GM19043 (cell line): ENCODE measurements at regions not wholly inside any gene's neighbourhood (a gene's known extent, or its start where the extent isn't known, plus 50 kb on each side); places are given as distances from the start of the nearest gene placed in this dataset.
"Not testable (repeated sequence)": the region's sequence is repeated elsewhere in the genome, so short reads cannot be mapped to it uniquely, and the experiment has no call there.

Experiments
- ATAC-seq: cut with Tn5 transposase; IDR thresholded peaks from one replicate; pipeline ENCODE4 v1.9.1; 2021; ENCODE audit warnings: low read depth; ENCODE audit not compliant: unreplicated experiment

DNA sequence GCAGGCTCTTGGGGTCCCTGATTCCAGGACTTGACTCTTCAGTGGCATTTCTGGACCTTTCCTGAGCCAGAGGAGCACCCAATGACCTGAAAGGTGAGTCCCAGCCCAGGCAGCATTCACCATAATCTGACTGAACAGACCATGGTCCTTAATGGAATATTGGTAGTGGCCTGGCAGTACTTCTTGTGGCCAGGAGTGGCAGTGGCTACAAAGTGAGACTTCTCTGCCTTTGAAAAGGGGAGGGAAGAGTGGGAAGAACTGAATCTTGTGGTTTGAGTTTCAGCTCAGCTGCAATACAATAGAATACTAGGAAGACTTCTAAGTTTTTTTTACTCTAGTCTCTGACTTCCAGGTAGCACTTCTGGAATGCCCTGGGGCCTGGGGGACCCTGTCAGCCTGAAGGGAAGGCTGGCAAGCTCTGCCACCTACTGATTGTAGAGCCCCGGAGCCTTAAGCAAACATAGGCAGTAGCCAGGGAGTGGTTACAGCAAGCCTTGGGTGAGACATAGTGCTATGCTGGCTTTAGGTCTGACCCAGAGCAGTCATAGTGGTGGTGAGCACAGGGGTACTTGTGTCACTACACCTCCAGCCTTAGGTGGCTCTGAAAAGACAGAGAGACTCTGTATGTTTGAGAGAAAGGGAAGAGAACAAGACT is 674.2 kb upstream of the MANEA start:
- ATAC-seq, result no peak

DNA sequence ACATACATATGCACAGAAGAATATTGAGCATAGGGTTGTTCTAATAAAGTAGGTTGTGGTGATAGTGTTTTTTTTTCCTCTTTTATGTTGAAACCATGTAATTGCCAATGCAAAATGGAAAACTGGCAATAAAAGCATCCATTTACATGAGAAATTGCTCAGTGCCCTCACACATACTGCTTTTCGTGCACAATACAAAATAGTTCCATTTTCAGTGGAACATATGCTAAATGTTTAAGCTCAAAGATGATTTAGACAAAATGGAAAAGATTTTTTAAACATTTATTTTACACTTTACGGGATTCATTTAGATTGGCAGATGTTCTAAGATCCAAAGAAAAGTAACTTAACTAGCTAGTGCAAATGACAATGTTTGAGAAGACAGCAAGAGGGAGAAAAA is 678.1 kb upstream of the MANEA start:
- ATAC-seq, result no peak

DNA sequence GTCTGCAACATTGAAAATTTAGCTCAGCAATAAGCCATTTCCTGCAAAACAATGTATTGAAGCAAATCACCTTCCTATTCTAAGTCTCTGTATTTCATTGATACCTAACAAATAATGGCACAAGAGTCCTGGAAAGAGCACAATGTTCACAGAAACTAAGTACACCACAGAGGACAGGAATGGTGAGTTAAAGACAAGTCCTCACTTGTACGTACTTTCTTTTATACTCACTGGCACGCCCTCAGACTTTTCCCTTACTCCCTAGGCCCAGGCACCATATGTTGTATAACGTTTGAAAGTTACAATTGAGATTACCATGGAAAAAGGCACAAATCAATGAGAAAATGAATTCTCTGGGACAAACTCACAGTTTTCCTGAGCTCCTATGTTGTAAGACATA is 683.0 kb upstream of the MANEA start:
- no peak for ATAC-seq

DNA sequence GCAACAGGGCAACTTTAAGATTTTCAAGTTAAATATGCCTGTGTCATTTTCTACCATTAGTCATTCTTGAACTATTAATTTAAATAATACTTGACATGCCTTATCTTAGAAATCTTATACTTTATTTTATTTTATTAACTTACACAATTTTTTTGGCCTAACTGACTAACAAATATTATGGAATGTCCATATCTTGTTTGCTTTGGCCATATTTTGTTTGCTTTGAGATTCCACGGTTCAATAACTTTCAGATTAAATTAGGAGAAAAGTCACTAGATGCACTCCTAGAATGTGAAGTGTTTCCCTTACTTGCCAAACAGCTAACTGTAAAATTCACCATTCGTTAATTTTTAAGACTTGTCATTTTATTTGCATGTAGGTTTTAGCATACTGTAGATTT is 684.0 kb upstream of the MANEA start:
- ATAC-seq, result no peak

DNA sequence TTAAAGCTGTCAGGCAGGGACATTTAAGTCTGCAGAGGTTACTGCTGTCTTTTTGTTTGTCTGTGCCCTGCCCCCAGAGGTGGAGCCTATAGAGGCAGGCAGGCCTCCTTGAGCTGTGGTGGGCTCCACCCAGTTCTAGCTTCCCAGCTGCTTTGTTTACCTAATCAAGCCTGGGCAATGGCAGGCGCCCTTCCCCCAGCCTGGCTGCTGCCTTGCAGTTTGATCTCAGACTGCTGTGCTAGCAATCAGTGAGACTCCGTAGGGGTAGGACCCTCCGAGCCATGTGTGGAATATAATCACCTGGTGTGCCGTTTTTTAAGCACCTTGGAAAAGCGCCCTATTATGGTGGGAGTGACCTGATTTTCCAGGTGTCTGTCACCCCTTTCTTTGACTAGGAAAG is 703.5 kb upstream of the MANEA start:
- not testable (repeated sequence) for ATAC-seq

DNA sequence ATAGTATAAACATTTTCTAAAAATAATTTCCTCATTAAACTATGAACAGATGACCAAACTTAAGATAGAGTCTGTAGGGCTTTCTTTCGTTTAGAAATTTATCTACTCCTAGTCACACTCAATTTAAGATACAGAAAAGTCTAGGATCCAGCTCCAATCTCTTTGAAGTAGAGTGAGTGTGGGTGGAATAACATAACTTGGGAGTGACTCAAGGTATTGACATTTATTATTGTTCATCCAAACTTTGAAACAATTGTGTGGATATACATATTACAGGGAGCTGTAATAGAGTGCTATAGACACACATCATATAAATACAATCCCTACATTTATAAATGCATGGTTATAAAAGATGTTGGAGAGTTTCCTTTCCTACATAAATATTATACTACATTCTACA is 715.2 kb upstream of the MANEA start:
- ATAC-seq, result no peak

DNA sequence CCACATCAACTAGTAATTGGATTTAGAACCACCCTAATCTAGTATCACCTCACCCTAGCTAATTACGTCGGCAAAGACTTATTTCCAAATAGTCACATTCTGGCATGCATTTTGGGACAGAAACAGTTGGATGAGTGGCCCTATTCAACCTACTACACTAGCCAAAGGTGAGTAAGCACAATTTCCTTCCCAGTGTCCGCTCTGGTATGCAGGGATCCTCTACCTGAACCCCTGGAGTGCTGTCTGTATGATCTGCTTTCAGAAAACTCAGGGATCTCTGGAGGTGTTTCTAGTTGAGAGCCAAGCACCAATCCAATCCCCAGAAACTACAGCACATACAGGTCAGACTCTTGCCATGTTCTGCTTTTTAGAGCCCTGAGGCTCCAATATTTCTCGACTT is 717.4 kb upstream of the MANEA start:
- ATAC-seq, result no peak

DNA sequence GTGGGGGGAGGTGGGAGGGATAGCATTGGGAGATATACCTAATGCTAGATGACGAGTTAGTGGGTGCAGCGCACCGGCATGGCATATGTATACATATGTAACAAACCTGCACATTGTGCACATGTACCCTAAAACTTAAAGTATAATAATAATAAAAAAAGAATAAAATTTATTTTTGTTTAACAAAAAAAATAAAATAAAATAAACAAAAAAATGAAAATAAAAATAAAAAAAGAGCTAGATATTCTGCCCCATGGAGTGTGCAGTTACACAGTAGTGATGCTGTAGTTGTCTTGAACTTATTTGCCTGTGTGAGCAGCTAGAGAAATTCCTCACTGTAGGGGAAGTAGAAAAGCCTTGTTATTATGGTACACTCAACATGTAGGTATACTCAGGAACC is 720.3 kb upstream of the MANEA start:
- ATAC-seq, result not testable (repeated sequence)

DNA sequence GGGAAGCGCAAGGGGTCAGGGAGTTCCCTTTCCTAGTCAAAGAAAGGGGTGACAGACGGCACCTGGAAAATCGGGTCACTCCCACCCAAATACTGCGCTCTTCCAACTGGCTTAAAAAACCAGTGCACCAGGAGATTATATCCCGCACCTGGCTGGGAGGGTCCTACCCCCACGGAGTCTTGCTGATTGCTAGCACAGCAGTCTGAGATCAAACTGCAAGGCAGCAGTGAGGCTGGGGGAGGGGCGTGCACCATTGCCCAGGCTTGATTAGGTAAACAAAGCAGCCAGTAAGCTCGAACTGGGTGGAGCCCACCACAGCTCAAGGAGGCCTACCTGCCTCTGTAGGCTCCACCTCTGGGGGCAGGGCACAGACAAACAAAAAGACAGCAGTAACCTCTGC is 726.0 kb upstream of the MANEA start:
- ATAC-seq, result not testable (repeated sequence)

DNA sequence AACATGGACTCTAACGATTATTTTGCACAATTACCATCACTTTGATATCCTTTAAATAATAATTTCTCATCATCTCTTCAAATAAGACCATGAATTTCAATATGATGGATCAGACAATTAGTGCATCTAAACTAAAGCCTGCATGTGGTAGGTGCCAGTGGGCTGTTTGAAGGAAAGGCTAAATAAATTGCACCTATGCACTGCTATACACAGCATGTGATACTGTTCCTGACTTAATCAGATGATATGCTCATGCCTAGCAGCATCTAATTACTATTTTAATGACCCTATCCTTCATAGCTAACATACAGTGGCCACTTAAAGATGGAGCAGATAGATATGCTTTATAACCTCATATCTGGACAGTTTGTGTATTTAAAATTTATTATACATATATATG is 731.6 kb upstream of the MANEA start:
- ATAC-seq, result no peak

DNA sequence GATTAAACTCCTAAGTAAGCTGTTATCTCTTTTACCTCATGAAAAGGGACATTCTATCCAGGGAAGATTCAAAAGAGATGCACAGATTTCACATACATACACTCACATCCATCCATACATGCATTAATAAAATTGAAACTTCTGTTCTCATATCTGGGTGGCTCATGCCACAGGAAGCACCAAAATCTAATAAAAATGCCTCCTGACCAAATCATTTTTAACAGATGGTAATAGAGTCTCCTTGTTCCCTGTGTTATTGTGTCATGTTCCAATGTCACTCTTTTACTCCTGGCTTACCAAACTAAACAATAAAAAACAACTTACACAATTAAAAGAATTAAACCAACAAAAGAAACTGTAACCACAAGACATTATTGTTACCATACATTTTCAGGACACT is 742.1 kb upstream of the MANEA start:
- ATAC-seq, result no peak

DNA sequence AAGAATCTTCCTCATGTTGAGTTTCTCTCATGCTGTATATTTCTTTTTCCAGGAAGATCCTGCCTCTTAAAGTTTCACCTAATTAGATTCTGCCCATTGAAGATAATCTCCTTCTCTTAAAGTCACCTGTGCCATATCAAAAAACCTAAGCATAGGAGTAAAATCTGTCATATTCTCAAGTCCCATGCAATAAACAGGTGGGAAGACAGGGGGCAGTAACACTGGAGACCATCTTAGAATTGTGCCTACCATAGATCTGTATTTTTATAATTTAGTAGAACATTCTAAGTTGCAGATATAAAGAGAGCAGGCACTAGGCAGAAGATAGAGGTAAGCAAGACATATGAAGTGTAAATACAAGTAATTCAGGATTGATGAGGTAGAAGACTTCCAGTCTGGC is 763.5 kb upstream of the MANEA start:
- no peak for ATAC-seq

DNA sequence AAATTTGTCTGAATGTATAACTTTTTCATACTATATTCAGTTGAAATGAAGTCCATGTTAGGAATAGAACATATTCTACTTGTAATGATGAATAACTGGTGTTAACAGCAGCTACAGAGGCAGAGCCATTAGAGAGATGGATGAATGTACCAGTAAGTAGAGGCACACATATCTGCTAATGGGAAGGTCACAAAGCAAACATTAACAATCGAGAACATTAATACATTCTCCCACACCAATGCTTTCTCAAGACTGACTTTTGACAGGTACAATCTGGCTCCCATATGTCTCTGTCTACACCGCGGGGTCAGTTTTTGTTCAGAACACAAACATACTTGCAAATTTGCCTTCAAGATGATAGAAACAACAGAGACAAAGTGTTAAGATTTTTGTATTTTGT is 776.0 kb upstream of the MANEA start:
- no peak for ATAC-seq

DNA sequence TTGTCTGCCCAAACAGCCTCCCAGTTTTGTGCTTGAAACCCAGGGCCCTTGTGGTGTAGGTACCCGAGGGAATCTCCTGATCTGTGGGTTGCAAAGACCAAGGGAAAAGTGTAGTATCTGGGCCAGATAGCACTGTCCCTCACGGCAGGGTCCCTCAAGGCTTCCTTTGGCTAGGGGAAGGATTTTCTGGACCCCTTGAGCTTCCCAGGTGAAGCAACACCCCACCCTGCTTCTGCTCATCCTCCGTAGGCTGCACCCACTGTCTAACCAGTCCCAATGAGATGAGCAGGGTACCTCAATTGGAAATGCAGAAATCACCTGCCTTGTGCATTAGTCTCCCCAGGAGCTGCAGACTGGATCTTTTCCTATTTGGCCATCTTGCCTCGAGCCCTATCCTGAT is 791.8 kb upstream of the MANEA start:
- no peak for ATAC-seq

DNA sequence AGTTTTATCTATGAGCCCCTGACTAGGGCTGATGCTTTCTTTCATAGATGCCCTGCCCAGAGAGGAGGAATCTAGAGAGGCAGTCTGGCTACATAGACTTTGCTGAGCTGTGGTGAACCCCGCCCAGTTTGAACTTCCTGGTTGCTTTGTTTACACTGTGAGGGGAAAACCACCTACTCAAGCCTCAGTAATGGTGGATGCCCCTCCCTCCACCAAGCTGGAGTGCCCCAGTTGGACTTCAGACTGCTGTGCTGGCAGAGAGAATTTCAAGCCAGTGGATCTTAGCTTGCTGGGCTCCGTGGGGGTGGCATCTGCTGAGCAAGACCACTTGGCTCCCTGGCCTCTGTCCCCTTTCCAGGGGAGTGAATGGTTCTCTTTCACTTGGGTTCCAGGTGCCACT is 792.3 kb upstream of the MANEA start:
- not testable (repeated sequence) for ATAC-seq

DNA sequence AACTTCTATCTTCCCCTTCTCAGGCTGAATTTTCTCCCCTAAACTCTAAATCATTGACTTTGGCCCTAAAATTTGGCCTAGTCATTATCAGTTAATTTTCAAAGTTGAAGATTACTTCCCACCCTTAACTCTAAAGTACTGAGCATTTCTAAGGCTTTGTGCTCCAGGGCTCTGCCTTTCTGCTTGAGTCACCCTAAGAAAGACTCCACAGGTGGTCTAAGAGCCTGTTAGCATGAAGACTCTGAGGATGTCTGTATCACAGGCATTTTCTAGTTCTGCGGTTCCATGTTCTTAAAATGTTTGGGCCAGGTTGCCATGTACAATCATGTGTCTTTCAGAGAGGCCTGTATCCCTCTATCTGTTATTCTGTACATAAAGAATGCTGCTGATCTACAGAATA is 808.1 kb upstream of the MANEA start:
- ATAC-seq, result no peak

DNA sequence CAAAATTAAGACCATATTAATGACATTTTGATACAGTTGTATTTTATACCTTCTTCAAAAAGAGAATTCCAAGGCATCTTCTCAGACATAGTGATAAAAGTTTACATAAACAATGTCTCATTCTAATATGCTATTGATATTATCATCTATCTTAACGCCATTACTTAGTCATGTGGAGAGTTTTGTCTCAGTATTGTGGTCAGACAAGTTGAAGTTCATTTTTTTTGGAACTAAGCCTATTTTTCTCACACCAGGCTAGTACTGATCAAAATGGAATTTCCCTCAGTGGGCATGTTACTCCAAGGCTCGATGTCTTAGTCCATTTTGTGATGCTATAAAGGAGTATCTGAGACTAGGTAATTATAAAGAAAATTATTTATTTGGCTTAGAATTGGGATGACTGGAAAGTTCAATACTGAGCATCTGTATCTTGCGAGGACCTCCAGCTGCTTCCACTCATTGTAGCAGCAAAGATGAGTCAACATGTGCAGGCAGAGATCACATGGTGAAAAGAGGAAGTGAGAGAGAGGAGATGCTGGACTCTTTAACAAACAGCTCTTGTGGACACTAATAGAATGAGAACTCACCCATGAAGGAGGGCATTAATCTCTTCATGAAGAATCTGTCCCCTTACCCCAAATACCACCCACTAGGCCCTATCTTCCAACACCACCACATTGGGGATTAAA is 825.5 kb upstream of the MANEA start:
- peak; percentile 97 for ATAC-seq

DNA sequence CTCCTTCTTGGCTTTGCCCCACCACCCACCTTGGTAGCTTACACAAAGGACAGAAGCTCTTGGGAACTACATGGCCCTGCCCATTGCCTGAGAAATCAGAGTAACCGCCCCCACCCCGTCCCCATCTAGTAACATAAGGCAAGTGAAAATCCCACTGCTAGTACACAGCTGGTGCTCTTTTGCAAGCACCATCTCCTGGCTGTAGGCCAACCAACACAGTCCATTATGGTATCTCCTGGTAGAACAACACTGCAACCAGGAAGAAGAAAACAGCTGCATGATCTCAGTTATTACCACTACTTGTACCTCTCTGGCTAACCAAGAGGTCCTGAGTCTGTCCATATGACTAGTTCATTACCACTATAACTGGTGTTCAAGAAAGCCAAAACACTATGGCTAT is 841.1 kb upstream of the MANEA start:
- no peak for ATAC-seq

DNA sequence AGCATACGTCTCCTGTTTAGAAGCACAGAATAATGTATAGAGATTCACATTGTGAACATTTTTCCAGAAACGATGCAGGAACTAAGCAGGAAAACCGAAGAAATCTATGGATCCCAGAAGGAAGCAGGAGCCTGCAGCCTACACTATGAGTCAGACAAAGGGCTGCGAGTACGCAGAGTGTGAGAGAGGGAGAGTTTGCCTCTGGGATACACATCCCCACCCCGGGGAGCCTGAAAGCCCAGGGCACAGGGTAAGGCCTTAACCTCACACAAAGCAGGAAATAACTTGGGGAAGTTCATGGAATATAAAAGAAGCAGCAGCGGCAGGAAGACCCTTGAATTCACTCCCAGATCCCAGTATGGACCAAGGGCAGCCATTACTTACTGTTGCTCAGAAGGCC is 842.1 kb upstream of the MANEA start:
- ATAC-seq, result no peak

DNA sequence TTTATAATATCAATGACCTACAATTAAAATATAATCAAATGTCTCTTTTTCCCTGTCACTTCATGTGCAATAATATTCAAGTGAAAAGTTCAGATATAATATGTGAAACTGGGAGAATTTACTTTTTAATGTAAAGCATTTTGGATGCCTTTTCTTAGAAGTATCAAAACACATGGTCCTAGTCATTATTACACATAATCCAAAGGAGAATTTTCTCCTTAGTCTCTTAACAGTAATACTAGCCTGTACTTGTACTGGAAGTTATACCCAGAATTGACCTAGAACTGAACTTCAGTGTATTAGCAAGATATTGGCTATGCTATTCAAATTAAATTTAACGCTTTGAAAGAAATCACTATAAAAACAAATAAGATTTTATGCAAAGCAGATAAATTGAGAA is 842.6 kb upstream of the MANEA start:
- ATAC-seq, result no peak

DNA sequence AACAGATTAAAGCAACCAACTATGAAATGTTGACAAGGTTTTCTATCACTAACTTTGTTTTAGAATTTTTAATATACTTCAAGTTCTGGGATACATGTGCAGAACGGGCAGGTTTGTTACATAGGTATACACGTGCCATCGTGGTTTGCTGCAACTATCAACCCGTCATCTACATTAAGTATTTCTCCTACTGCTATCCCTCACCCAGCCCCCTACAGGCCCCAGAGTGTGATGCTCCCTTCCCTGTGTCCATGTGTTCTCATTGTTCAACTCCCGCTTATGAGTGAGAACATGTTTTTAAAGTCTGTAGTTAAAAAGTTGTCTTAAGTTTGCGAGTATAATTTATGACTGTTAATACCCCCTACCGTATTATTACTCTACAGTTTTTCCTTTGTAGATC is 844.3 kb upstream of the MANEA start:
- no peak for ATAC-seq

DNA sequence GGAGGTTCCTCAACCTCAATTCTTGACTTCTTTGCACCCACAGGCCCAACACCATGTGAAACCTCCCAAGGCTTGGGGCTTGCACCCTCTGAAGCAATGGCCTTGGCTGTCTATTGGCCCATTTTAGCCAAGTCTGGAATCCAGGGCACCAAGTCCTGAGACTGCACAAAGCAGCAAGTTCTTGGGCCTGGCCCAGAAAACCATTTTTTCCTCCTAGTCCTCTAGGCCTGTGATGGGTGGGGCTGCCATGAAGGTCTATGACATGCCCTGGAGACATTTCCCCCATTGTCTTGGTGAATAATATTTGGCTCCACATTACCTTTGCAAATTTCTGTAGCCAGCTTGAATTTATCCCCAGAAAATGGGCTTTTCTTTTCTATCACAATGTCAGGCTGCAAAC is 849.6 kb upstream of the MANEA start:
- ATAC-seq, result no peak

DNA sequence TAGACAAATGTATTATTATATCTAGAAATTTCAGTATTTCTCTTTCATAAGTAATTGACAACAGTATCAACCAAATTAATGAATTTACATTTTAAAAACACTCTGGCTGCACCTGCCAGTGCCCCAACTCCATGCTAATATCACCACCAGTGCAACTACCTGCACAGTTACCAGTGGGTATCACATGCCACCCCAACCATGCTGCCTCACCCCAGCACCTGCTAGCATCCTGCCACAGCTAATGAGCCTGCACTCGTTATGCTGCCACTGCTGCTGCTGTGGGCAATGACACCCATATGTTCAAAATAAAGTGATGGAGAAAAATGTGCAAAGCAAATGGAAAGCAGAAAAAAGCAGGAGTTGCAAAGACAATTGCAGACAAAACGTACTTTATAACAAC is 855.9 kb upstream of the MANEA start:
- no peak for ATAC-seq
